A204.1 (cell line): ENCODE measurements at regions not wholly inside any gene's neighbourhood (a gene's known extent, or its start where the extent isn't known, plus 50 kb on each side); places are given as distances from the start of the nearest gene placed in this dataset.

Source experiments
- FAIRE-seq: peaks from 2 replicates; lab custom pipeline; 2012; peaks lifted over from hg19 to GRCh38; lab: Jason Lieb, UNC

- no peak for FAIRE-seq
Observed at GRCh38 chr16:64648282-64648681, 473.6 kb downstream of the CDH11 start.

- FAIRE-seq: no peak
Observed at GRCh38 chr16:64641343-64641742, 480.5 kb downstream of the CDH11 start.

GRCh38 chr16:64638766-64639165 is 483.1 kb downstream of the CDH11 start:
- no peak for FAIRE-seq

GRCh38 chr16:64629622-64630021 is 492.2 kb downstream of the CDH11 start:
- FAIRE-seq: no peak

DNA sequence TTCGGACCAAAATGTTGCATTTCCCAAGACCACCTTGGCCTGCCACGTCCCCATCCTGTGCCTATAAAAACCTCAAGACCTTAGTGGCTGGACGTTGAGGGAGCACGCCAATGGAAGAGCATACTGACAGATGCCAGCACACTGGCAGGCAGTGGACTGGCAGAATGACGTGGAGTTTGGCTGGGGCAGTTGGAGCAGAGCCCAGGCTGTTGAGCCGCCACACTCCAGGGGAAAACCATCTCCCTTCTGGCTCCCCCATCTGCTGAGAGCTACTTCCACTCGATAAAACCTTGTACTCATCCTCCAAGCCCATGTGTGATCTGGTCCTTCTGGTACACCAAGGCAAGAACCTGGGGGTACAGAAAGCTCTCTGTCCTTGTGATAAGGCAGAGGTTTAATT is 494.1 kb downstream of the CDH11 start:
- FAIRE-seq: no peak

GRCh38 chr16:64627288-64627687 is 494.6 kb downstream of the CDH11 start:
- no peak for FAIRE-seq

- FAIRE-seq: no peak
Observed at GRCh38 chr16:64626776-64627175, 495.1 kb downstream of the CDH11 start.

DNA sequence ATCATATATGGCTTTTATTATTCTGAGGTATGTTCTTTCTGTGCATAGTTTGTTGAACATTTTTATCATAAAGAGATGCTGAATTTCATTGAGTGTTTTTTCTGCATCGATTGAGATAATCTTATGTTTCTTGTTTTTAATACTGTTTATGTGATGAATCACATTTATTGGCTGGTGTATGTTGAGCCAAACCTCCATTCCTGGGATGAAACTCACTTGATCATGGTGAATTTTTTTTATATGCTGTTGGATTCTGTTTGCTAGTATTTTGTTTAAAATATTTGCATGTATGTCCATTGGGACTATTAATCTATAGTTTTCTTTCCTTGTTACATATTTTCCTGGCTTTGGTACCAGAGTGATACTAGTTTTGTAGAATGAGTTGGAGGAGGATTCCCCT is 500.2 kb downstream of the CDH11 start:
- FAIRE-seq: no peak

DNA sequence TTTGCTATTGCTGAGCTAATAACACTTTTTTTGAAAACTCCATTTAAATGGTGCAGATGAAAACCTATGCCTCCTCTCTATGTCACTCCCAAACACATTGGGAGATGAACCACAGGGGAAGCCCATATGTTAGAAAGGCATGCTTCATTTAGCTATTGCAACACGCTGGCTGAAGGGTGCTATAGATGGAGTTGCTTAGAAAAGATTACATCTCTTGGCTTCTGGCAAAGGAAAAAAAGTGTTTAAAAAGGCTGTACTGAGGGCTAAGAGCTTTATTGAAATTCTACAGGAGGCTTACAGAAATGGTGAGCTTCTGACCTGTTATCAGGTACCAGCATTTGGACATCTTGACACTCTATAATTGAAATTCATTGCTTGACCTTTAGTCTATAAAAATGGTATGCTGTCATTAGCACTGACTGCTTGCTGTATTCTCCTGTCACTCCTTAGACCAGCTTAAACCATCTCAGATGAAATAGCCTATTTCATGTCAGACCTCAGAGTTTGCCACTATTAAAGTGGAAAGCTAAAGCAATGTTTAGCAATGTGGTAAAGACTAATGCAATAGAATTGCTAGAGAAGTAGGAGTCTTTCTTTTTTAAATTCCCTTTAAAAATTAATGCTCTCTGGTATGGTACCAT is 503.9 kb downstream of the CDH11 start:
- FAIRE-seq: no peak

DNA sequence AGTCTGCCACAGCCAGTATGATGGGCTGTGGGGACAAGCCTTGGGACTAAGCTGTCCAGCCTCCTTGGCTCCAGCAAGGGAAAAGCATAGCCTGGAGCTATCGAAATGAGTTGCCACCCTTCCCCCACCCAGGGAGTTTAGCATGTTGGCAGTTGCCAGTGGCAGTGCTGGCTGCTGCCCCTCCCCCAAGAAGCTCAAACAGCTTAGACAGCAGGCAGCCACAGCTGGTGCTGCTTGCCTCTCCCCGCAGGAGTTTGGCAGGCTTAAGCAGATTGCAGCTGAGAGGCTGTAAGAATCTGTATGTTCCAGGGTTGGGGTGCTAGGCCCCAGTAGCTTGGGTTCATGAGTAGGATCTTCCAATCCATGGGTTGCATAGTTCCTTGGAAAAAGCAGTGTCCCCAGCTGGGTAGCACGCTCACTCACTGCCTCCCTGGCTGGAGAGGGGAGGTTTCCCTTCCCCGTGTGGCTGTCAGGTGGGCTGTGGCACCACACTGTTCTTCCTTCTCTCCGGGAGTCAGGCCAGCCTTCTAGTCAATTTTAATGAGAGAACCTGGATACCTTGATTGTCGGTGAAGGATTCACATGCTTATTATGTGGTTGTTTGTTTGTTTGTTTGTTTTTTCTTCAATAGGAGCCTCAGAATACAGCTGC is 506.1 kb downstream of the CDH11 start:
- FAIRE-seq: no peak

DNA sequence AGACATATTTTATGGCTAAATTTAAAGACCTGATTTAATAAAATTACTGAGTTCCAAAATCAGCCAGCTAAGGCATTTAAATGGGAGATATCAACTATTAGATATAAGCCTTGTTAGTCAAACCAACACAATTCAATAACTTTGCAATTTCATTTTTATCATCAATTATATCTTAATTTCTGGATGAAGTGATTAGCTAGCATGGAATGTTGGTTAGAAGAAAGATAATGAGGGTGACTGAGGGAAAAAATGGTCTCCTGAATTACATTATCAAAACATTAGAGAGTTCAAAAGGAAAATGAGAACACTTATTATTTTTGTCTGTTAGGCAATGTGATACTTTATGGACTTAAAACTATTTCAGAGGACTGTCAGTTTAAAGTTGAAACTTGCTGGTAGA is 525.7 kb downstream of the CDH11 start:
- FAIRE-seq: no peak

GRCh38 chr16:64590513-64590912 is 531.4 kb downstream of the CDH11 start:
- no peak for FAIRE-seq

DNA sequence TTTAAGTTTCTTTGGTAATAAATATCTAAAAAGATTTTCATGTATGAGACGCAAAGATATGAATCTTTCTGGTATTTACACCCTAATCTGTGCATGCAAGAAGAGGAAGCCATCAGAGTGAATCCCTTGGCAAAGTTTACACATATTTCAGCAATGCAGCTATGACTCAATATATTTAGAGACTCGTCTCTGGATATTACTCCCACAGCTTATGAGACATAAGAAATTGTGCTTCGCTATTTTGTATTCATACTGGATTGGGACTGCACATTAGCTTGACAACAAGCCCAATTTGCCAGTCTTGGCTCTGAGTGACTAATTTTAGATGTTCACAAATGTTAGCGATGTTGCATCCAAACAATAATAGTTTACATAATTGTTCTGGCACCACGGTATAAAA is 532.0 kb downstream of the CDH11 start:
- no peak for FAIRE-seq

DNA sequence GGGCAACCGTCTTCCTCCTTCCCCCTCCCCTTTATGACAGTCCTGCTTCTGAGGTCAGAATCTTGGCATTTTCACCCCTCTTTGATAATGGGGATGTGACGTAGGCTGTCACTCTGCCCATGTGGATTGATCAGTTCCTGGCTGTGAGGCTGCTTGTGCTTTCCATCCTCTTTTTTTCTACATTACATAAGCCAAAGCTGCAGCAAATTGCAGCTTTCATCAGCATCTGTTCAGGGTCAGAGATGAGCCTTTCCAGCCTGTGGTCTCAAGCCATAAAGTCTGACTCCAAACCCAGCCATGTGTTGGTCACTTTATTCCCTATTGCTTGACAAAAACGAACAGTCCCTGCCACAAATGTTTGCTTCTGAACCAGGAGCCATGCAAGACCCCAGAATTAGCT is 535.1 kb downstream of the CDH11 start:
- FAIRE-seq: no peak

DNA sequence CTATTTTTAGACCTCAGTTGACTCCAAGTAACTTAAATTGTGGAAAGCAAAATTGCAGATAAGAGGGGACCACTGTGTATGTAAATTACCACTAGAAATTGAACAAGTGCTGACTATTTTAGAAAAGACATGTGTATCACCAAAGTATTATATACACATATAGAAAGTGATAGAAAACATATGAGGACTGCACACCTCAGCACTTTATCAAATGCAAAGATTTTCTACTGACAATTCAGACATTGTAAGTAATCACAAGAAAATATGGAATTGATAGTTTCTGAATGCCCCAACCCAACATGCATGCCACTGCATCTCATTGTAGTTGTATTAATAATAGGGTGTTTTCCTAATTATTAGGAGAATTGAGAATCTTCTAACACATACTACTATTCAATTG is 536.5 kb downstream of the CDH11 start:
- no peak for FAIRE-seq

DNA sequence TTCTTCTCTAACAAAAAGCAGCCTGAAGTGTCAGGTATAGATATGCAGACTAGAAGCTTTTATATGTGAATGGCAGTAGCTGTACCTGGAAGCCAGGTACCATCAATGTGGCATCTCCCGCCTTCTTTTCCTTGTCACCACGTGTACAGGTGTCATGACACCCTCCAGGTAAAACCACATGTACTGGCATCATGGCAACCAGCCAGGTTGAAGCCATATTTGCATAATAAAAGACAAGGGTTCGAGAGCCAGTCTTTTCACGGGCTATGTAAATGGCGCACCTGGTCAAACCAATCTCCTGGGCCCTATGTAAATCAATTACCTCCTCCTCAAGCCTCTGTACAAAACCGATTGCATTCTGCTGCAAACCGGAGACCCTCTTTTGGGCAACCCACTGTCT is 541.3 kb downstream of the CDH11 start:
- FAIRE-seq: no peak

- FAIRE-seq: no peak
Observed at GRCh38 chr16:64579712-64580111, 542.2 kb downstream of the CDH11 start.

DNA sequence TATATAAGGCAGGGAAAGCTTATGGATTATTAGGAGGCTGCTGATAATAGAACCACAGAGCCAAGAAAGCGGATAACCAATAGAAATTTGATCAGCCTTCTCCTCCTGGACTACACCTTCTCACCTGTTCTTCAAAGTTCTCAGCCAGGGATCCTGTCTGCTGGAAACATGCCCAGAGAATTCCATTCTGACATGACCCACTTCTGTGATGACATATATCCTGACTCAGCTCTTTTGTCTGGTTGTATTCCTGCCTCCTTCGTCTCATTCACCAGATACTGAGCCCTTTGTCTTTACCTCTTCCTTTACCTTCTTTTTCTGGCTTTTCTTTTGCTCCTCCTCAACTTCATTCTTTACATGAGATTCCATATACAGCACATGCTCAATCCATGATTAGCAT is 576.1 kb downstream of the CDH11 start:
- FAIRE-seq: no peak

- no peak for FAIRE-seq
Observed at GRCh38 chr16:64544859-64545258, 577.0 kb downstream of the CDH11 start.

GRCh38 chr16:64543441-64543840 is 578.4 kb downstream of the CDH11 start:
- FAIRE-seq: no peak

GRCh38 chr16:64543031-64543430 is 578.8 kb downstream of the CDH11 start:
- no peak for FAIRE-seq

- no peak for FAIRE-seq
Observed at GRCh38 chr16:64542152-64542551, 579.7 kb downstream of the CDH11 start.

DNA sequence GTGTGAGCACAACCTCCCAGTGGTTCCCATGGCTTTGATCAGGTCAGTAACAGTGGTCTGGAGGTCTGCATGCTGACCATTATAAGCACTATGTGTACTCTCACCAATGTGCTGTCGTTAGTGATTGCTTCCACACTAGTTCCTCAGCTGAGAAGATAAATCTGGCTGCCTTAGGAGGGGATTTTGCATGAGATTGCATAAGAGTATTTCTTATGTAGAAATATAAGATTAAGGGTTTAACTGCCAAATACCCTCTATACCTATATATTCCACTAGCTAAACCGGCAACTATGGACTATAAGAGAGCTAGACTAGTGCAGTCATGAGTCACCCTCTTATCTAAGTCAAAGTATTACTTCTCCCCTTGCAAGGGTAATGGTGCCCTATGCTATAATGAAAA is 580.2 kb downstream of the CDH11 start:
- no peak for FAIRE-seq

DNA sequence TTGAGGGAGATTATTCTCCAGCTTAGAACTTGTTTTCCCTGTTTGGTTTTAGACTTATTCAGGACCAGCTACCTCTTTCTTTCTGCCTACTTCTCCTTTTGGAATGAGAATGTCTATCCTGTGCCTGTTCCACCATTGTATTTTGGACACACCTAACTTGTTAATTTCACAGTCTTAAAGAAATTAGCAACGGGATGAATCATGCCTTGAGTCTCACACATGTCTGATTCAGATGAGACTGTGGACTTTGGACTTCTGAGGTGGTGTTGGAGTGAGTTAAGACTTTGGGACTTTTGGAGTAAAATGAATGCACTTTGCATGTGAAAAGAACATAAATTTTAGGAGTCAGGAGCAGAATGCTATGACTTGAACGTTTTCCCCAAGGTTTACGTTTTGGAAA is 581.4 kb downstream of the CDH11 start:
- FAIRE-seq: no peak
